Embryonic facial prominence (tissue), 1 donor: ENCODE measurements at regions not wholly inside any gene's neighbourhood (a gene's known extent, or its start where the extent isn't known, plus 50 kb on each side); places are given as distances from the start of the nearest gene placed in this dataset.
"Not testable (repeated sequence)": the region's sequence is repeated elsewhere in the genome, so short reads cannot be mapped to it uniquely, and the experiment has no call there.

Source experiments
- DNase-seq: peaks from one replicate; pipeline ENCODE4 v3.0.0-alpha.2; 2016; ENCODE audit errors: extremely low spot score

- DNase-seq: not testable (repeated sequence)
Observed at GRCh38 chr17:20681746-20682722, 102.5 kb downstream of the CDRT15L2 start.

GRCh38 chr17:20683651-20684229, 104.2 kb downstream of the CDRT15L2 start:
- DNase-seq: not testable (repeated sequence)

- not testable (repeated sequence) for DNase-seq
Observed at GRCh38 chr17:20684975-20685374, 105.5 kb downstream of the CDRT15L2 start.

- DNase-seq: not testable (repeated sequence)
Observed at GRCh38 chr17:20687584-20687983, 108.1 kb downstream of the CDRT15L2 start.

GRCh38 chr17:20689170-20689749, 109.7 kb downstream of the CDRT15L2 start:
- DNase-seq: not testable (repeated sequence)

- DNase-seq: not testable (repeated sequence)
Observed at GRCh38 chr17:20692706-20693105, 113.2 kb downstream of the CDRT15L2 start.

GRCh38 chr17:20695871-20696270, 116.3 kb downstream of the CDRT15L2 start:
- not testable (repeated sequence) for DNase-seq

GRCh38 chr17:20698463-20699206, 119.1 kb downstream of the CDRT15L2 start:
- not testable (repeated sequence) for DNase-seq

GRCh38 chr17:20700528-20700927, 121.0 kb downstream of the CDRT15L2 start:
- not testable (repeated sequence) for DNase-seq

- not testable (repeated sequence) for DNase-seq
Observed at GRCh38 chr17:20701366-20701765, 121.8 kb downstream of the CDRT15L2 start.

- no peak for DNase-seq
Observed at GRCh38 chr17:20702692-20703091, 123.2 kb downstream of the CDRT15L2 start.

- no peak for DNase-seq
Observed at GRCh38 chr17:20703781-20704180, 124.3 kb downstream of the CDRT15L2 start.

- not testable (repeated sequence) for DNase-seq
Observed at GRCh38 chr17:20705186-20705585, 125.7 kb downstream of the CDRT15L2 start.

- no peak for DNase-seq
Observed at GRCh38 chr17:20706751-20707373, 127.3 kb downstream of the CDRT15L2 start.

GRCh38 chr17:20708821-20709220, 129.3 kb downstream of the CDRT15L2 start:
- not testable (repeated sequence) for DNase-seq

- not testable (repeated sequence) for DNase-seq
Observed at GRCh38 chr17:20716481-20716880, 137.0 kb downstream of the CDRT15L2 start.

GRCh38 chr17:20721171-20721570, 141.6 kb downstream of the CDRT15L2 start:
- DNase-seq: no peak

- DNase-seq: not testable (repeated sequence)
Observed at GRCh38 chr17:20724391-20724790, 144.9 kb downstream of the CDRT15L2 start.

- not testable (repeated sequence) for DNase-seq
Observed at GRCh38 chr17:20727201-20727600, 147.7 kb downstream of the CDRT15L2 start.

GRCh38 chr17:20728181-20728580, 148.7 kb downstream of the CDRT15L2 start:
- no peak for DNase-seq

- DNase-seq: not testable (repeated sequence)
Observed at GRCh38 chr17:20731131-20731530, 151.6 kb downstream of the CDRT15L2 start.
